ENCODE measurements at regions not wholly inside any gene's neighbourhood (a gene's known extent, or its start where the extent isn't known, plus 50 kb on each side); places are given as distances from the start of the nearest gene placed in this dataset.

DNA sequence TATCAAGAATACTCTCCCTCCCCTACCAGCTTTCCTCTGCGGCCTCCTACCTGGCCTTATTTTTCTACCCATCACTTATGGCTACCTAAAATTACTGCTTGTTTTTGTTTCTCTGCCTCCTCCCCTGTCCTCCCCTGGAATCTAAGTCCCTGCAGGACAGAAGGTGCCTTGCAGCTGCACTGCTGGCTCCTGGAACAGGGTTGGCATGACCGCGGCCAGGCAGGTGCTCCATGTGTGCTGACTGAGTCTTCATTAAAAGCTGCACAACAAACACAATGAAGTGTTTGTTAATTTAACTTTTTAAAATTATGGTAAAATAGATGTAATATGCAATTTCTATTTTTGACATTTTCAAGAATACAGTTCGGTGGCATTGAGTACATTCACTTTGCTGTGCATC is 171.9 kb upstream of the FHL2 start:
- DNase-seq (ENCODE audit: low spot score) = no peak

DNA sequence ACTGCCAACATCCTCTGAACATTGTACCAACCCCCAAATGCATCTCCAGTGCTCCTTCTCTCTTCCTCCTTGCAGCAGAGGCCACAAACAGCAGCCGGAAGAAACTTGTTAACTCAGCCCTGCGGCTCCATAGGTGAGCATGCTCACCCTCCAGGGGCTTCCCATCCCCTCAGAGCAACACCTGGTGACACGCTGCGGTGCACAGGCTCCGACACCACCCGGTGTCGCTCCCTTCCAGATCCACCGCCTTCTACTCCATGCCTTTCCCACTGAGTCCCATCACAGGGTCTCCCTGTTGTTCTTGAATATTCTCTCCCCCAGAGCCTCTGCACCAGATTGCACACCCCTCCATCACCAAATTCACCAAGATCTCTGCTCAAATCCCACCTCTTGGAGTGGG is 171.5 kb upstream of the FHL2 start:
- DNase-seq (ENCODE audit: low spot score) = no peak

DNA sequence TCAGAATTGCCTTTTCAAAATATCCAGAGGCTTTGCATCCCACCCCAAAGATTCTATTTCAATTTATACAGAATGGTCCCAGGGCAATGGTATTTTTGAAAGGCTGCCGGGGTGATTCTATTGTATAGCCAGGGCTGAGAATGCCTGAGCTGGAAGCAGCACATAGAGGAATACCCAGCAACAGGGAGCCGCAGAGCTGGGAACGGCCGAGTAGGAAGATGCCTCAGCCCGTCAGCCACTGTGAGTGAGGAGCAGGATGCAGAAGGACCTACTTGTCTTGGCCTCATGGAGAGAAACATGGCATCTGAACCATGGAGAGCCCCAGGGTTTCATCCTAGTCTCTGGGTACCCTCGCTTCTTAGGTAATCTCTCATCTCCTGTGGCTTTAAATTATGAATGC is 170.8 kb upstream of the FHL2 start:
- no peak for DNase-seq (ENCODE audit: low spot score)

DNA sequence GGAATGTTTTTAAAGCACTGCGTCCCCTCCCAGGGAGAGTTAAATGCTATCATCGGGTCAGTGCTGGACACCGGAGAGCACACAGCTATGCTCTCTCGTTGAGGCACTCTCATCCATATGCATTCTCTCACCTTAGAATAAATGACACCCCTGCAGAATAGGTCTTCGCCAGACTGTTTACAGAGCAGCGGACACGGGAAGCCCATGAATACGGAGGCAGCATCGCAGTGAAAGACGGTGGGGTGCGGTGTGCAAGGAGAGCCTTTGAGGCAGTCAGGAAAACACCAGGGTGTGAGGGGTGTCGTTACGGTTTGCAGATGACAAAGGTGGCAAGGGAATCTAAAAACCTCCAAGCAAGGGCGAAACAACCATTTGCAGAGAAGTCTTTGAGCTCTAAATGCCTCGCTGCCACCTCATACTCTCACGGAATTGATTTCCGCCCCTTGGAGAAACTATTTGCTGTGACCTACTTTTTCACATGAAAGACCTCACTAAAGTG is 169.2 kb upstream of the FHL2 start:
- no peak for DNase-seq (ENCODE audit: low spot score)

DNA sequence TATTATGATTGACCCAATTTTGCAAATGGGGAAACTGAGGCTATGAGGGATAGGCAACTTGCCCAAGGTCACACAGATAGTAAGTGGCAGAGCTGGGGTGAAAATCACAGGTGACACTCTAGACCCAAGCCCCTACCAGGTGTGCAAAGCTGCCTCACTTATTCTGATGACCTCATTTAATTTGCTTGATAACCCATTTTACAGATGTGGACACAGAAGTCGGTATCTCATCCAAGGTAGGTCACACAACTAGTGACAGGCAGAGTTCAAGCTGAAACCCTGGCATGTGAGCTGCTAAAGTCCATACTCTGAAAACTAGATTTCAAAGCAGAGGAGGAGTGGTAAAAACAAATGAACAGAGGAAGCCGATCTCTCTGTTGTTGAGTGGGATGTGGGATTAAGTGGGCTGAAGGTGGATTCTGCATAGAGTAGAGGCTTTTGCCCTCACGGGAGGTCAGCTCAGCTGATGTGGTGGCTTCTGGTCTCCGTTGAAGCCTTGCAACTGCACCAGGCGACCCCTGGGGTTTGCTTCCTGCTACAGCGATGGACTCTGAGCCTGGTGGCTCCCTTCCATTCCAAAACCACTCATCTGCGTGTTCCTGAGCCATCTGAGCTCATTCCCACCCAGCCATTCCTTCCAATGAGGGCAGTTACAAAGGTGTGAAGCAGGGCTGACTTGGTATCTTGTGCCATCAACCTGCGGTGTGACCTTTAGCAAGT is 164.3 kb upstream of the FHL2 start:
- DNase-seq (ENCODE audit: low spot score) = no peak

DNA sequence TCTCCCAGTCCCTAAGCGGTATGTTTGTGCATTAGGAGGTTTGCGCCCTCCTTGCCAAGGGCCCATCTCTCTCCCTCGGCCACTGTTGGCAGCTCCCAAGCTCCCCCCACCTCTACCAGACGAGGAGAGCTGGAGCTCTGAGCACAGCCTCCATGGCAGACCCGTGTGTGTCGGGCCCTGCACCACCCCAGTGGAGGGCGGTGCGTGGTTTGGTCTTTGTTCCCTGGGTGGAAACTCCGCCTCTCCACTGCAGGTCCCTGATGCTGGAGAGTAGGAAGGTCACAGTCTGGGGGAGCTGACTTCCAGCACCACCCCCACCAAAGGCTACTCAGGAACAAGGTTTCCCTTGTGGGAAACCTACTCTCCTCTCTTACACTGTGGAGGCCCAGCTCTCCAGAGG is 162.6 kb upstream of the FHL2 start:
- no peak for DNase-seq (ENCODE audit: low spot score)

DNA sequence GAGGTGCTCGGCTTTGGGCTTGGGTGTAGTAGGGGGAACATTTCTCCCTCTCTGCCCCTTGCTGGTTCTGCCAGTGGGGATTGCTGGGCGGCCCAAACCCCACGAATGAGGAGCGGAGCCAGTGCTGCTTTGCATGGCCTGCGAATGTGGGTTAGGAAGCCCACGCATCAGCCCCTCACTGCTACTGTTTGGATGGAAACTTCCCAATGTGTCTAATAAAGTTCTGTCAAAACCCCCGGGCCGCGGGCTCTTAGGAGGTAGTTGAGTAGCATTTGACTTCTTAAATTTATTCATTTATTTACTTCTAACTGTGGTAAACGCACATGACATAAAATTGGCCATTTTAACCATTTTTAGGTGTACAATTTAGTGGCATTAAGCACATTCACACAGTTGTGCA is 161.3 kb upstream of the FHL2 start:
- DNase-seq (ENCODE audit: low spot score) = no peak

DNA sequence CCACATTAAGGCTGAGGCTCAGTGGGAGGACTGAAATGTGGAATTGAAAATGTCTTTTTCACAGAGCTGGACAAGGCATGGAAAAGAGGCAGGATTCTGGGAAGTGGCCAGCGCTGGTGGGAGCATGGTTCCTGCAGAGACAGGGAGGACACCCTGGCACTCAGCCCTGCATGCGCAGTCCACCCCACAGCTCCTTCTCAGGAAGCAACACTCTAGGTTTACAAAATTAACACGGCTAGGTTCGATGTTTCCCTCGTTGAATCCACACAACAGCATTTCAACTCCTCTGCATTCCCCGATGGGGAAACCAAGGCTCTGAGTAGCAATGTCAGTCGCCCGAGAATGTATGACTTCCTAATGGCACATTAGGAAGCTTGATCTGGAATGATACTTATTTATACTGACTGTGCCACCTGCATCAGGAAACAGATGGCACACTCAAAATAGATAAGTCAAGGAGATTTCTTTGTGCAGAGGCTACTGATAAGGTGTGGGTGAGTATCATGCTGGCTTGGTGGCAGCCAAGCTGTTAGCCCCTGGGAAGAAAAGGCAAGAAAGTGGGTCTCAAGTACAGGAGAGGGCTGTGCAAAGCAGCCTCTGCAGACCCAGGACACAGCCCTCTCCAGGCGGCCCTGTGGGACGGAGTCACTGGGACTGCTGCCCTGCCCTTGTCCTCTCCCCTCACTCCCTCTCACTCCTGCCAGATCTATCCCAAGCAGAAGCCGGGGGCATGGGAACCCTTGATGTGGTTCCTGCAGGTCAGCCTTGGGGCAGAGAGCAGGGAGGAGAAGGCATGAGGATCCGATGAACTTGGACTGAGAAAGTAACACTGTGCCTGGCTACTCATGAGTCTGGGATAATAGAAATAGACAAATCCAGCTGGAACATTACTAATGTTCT is 158.4 kb upstream of the FHL2 start:
- DNase-seq (ENCODE audit: low spot score) = no peak

DNA sequence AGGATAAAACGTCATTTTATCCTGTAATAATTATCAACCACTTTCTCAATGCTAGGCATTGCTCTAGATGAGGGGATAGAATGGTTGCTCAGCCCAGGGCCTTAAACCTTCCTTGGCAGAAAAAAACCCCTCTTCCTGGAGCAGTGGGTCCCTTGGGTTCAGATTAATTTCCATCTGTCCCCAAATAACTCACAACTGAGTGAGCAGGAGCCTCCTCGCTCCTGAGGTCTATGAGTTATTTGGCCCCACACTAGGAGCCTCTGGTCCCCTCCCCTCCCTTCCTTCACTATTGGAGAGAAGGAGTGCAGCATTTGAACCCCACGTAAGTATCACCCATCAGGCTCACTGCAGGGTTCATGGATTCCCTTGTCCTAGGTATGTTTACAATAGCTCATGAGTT is 157.5 kb upstream of the FHL2 start:
- no peak for DNase-seq (ENCODE audit: low spot score)

DNA sequence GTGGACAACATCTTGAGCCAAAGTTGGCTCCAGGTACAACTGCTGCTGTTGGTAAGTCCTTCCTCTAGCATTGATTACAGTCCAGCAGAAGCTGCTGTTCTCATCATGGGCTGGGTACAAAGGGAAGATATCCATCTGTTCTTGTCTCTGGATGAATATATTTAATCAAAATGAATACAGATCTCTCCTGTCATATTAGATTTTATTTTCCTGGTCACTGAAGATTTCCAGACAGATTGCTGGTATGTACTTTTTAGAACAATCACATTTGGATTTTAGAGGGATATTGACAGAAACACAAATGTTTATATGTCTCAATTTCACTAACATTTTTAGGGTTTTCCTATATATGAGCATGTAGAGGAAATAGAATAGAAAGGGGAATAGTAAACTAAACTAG is 155.4 kb upstream of the FHL2 start:
- no peak for DNase-seq (ENCODE audit: low spot score)

DNA sequence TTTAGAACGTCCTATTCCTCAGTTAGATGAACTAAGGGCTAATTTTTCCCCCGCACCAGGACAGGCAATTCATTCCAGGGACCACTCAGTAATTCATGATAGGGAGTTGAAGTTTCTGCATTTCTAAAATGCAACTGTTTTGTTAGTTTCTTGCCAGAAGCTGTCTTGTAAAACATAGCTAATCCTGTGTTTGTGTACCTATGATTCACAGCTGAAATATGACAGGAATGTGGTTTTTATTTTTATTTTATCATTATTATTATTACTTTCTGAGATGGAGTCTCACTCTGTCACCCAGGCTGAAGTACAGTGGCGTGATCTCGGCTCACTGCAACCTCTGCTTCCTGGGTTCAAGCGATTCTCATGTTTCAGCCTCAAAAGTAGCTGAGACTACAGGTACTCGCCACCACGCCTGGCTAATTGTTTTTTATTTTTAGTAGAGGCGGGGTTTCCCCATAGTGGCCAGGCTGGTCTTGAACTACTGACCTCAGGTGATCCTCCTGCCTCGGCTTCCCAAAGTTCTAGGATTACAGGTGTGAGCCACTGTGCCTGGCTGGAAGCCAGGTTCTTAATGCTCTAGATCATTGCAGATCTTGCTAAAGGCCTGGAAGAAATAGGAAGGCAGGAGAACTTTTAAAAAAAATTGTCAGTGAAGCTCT is 154.8 kb upstream of the FHL2 start:
- no peak for DNase-seq (ENCODE audit: low spot score)

DNA sequence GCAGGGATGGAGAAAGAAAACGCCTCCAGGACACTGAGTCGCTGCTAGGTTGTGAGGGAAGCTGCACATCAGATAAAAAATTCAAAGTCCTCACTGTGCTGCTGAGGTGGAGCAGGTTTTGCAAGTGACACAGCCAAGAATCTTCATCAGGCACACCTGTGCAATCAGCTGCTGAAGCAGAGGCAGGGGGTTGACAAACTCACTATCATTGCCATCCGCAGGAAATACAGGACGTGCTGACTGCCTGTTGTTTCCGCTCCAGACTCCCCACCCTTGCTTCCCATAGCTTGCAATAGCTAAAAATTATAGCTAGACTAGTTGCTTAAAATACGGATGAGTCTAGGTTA is 147.8 kb upstream of the FHL2 start:
- DNase-seq (ENCODE audit: low spot score) = no peak

DNA sequence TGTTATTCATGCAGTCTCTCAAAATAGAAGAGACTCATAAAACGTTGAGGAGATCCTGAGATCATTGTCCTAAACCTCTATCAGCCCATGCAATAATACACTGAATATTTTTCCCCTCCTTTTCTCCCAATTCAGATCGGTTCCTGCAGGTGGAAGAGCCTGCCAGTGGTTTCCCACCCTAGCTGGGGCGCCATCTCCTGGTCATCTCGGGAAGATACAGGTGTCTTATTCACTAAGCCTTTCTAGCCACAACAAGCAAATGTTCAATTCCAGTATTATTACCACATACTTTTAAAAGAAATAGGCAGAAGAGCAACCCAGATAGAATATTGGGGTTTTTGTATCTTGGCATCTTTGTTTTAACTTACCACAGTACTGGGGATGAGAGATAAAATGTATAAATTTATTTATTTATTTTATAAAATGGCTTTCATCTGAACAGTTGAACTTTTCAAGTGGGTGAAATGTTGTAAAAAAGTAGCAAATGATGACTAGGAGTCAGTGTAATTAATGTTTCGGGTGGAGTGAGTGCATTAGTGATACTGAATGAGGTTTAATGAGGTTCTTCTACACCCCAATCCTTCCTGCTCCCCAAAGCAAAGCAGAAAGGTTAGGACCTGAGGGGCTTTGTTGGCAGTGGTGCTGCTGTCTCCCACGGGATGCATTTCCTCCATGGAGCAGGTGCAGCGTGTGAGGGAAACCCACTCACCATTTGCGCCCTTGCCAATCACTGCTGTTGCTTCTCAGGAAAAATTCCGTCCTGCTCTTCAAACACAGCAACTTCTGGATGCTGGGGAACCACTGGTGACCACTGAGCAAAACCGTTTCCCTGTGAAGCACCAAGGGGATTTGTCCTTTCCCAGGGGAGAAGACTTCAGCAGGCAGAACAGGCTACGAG is 147.1 kb upstream of the FHL2 start:
- DNase-seq (ENCODE audit: low spot score) = peak; percentile 19

DNA sequence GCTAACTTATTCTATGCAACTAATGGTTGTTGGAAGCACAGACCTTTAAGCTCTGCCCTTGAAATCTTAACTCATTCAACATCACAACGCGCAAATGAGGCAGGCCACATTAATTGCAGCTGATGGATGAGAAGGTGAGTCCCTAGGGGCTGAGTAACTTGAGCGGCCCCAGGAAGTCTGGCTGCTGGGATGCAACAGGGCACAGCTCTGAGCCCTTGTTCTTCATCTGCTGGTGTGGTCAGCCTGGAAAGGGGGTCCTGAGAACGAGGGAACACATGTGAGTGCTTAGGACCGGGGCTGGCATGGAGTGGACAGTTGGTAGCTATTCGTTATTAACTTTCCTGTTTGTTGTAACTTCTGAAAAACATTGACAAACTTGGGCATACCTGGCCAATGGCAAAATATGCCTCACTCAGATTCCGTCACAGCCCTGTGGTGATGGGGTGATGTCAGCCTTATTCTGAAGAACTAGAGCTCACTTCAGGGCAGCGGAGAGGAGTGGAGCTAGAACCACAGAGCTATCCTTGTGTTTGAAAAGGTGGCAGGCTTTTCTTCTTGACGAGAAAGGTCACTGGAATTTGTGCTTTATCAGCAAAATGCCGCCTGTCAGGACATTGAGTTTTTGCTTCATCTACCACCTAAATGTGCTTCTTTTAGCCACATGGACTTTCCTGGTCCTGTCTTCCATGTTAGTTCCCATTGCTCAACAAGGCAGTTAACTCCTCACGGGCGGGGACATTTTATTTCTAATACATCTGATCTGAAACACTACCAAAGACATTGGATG is 145.9 kb upstream of the FHL2 start:
- no peak for DNase-seq (ENCODE audit: low spot score)

DNA sequence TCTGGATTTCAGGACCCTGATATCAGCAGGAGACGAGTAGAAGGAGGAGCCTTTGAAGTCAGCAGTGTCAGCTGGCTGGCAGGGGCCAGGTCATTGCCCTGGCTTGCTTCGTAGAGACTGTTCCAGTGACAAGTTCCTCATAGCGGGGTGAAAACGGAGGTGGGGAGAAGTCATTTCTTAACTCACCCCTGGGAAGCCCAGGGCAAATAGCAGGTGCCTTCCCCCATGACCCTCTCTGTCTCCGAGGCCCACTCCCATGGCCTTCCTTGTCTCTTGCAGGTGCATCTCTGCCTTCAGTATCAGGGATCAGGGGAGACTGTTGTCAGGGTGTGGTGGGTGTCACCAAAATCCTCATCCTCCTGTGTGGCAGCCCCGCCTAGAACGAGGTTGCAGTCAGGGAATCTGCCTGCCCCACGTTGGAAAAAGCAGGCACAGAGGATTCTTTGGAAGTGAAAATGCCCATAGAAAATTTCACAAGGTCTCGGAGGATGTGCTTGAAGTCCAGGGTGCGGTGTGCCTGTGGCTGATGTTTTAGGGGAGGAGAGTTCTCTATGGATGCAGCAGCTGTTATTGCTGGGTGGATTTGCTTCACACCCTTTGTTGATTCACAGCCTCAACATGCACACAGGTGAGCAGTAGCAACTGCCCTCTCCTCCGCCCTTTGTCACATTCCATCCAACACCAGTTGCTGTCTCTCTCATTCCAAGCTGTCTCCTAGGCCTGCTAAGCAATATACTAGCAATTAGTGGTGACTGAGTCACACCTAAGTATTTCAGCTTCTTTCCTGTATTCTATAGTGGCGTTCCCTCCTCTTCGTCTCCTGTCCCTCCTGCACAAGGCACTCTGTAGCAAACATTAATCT is 142.6 kb upstream of the FHL2 start:
- DNase-seq (ENCODE audit: low spot score) = no peak

DNA sequence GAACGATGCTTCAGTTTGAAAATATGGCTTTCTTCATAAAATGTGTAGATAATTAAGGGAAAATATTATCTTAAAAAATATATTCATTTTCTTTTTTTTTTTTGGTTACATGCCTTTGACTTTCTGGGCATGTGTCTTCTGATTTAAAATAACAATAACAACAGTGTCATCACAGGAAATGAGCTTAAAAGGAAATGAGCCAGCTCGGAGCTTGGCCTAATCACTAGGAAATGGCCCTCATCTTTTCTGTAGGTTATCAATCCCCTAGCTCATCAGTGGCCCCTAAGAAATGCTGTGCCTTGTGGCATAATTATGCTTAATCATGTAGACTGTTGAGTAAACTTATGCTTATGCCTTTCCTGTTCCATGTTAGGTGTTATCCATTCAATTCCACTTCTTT is 141.8 kb upstream of the FHL2 start:
- DNase-seq (ENCODE audit: low spot score) = no peak

DNA sequence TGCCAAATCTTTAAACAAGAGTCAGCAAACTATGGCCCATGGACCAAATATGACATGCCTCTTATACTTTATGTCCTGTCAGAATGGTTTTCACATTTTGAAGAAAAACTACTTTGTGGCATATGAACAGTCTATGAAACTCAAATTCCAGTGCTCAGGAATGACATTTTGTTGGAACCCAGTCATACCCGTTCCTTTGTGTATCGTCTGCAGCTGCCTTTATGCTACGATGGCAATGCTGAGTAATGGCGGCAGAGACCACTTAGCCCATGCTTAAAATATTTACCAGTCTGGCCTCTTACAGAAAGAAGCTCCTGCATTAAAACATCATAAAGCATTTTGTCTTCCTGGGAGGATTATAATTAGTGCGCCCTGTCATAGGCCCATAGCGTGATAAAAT is 140.5 kb upstream of the FHL2 start:
- no peak for DNase-seq (ENCODE audit: low spot score)

DNA sequence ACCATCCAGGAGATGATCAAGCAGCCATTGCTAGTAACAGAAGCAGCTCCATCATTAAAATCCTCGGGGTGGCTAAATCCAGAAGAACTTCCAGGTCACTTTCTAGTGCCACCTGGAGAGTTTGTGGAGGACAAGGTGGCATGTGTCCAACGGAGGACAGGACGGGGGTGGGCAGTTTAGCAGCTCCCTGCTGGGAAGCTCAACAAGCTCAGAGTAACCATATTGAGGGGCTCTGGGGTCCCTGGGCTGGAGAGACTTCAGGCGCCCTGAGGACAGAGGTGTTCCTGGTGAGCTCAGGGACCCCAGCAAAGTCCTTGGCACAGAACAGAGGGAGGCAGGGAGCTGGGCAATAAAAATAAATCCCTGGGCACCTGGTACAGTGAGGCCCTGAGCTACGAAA is 140.0 kb upstream of the FHL2 start:
- no peak for DNase-seq (ENCODE audit: low spot score)

DNA sequence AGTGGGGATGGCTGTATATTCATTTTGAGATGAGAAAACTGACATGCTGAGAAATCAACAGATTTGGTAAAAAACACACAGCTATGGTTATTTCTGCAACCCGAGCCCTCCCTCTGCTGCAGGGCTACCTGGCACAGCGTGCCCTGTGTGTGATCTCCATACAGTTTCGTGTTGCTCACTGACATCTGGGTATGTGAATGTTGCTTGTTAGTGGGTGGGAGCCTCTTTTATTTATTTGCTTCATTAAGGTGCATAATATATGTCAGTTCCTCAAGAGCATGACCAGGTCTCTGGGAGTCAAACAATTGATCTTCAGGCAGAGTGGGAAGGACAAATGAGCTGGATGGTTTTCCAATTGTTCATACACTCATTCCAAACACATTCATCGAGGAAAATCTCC is 139.1 kb upstream of the FHL2 start:
- no peak for DNase-seq (ENCODE audit: low spot score)

DNA sequence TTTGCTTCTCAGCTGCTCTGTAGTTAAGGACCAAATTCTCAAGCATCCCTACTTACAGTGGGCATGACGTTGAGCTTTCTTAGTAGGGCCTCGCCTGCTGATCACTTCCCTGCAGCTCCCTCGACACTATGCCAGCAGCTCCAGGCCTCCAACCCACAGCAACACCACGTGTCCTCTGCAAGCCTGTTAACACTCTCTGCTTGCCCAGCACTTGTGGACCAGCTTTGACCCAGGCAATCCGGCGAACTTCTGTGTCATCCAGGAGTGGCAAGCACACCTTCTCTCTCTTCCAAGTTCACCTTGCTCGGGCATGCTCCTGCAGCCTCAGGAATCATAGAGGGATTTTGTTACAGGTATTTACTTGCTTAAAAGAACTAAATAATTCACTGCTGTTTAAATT is 138.6 kb upstream of the FHL2 start:
- no peak for DNase-seq (ENCODE audit: low spot score)

All from globus pallidus (tissue), 1 donor.